GM10248 (cell line): ENCODE measurements at regions not wholly inside any gene's neighbourhood (a gene's known extent, or its start where the extent isn't known, plus 50 kb on each side); places are given as distances from the start of the nearest gene placed in this dataset.

Experiments used
- CTCF ChIA-PET: fragments of 300-600 bp; sonication (Branson Sonifier 250); formaldehyde crosslinking; extraction: SDS; loops from one replicate; lab custom pipeline; 2021; ENCODE audit warnings: antibody characterized with exemption; lab: Yijun Ruan, JAX
- POLR2A ChIA-PET: fragments of 350-650 bp; sonication (Branson Sonifier 250); formaldehyde crosslinking; extraction: SDS; loops from one replicate; lab custom pipeline; 2020; ENCODE audit warnings: antibody characterized with exemption; lab: Yijun Ruan, JAX
- DNase-seq: peaks from one replicate; pipeline ENCODE4 v3.0.0; 2012; ENCODE audit errors: extremely low spot score
- TF ChIP-seq, protein P1 (sequence below): IDR thresholded peaks from 2 replicates; pipeline ENCODE4 v1.5.1; 2012; ENCODE audit warnings: mild to moderate bottlenecking, low read depth; ENCODE audit errors: extremely low read depth, missing control alignments, control extremely low read depth

DNA sequence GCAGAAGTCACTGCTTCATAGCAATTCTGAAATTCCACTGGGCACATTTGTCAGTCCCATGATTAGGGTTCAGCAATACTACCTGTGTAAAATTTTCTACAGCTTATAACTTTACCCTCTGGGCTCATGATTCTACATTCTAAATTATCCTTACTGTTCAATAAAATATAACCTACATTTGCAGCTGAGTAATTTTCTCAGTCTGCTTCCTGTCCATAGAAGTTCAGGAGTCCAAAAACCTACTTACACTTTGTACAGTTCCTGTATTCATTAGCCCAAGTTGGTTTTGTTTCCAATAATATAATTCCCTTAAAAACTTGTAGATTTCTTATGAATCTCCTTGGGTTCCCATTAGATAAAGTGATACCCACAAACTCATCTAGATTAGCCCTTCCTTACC is 295.3 kb downstream of the SP3 start:
- DNase-seq, result no peak
- TF ChIP-seq, protein P1, sequence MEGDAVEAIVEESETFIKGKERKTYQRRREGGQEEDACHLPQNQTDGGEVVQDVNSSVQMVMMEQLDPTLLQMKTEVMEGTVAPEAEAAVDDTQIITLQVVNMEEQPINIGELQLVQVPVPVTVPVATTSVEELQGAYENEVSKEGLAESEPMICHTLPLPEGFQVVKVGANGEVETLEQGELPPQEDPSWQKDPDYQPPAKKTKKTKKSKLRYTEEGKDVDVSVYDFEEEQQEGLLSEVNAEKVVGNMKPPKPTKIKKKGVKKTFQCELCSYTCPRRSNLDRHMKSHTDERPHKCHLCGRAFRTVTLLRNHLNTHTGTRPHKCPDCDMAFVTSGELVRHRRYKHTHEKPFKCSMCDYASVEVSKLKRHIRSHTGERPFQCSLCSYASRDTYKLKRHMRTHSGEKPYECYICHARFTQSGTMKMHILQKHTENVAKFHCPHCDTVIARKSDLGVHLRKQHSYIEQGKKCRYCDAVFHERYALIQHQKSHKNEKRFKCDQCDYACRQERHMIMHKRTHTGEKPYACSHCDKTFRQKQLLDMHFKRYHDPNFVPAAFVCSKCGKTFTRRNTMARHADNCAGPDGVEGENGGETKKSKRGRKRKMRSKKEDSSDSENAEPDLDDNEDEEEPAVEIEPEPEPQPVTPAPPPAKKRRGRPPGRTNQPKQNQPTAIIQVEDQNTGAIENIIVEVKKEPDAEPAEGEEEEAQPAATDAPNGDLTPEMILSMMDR, result no peak
- ChIA-PET CTCF (interaction anchor here (1.2 kb wide), 1 partner anchor 9 kb away, joined by 3 read pairs; no protein-coding TSS in a partner anchor), POLR2A (no interaction called here)

DNA sequence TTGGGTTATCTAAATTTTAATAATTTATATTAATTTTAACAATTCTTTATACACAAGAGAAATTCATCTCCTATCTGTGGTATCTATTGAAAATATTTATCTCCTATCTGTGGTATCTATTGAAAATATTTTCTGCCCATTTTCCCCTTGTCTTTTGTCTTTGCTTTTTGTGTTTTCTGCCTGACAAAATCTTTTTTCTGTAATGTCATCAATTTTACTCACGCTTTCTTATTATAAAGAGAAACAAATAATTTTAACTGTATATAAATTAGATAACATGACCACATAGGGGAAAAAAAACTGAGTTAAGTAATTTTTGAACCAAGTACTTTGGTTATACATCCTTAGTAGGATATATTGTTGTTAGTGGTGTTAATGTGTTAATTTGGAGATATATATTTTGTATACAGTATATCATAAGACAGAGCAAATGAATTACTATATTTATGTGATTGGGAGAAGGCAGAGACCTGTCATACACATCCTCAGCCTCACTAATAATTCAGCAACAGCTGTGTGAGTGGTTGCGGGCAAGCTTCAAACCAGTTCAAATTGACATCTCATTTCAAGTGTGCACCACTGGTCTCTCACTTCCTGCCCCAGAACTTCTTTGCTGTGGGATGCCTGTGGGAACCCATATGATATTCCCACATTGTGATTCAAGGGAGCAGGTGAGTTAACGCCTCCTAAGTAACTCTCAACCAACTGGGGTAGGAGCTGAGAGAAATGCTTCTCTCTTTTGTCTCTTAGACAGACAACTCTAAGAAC is 292.4 kb downstream of the SP3 start:
- no peak for DNase-seq
- ChIA-PET CTCF (no interaction called here), POLR2A (no interaction called here)
- TF ChIP-seq, protein P1, result no peak

DNA sequence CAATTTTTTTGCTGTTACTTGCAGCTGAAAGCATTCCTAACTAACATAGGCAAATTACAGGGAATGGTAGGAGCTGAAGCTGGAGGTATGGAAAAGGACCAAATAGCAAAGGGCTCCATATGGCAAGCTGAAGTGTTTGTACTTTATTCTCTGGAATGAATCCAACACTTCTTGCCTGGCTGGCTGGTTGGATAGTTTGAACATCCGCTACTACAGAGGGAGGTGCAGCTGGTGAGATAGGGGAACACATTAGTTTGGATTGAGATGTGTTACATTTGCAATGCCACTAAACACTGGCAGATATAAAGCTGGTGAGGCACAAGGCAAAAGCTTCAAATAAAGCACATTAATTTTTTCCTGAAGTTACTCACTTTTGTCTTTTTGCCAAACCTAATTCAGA is 291.5 kb downstream of the SP3 start:
- POLR2A ChIA-PET, result no interaction called here
- TF ChIP-seq, protein P1, result no peak
- no peak for DNase-seq
- CTCF ChIA-PET, result no interaction called here

- no peak for DNase-seq
- ChIA-PET POLR2A (no interaction called here), CTCF (interaction anchor here (1.5 to 2.7 kb wide), 2 partner anchors 9 to 13 kb away, joined by 3 to 10 read pairs; no protein-coding TSS in a partner anchor)
- TF ChIP-seq, protein P1, result no peak
Observed at GRCh38 chr2:173676647-173677046, 288.5 kb downstream of the SP3 start.

- POLR2A ChIA-PET, result no interaction called here
- TF ChIP-seq, protein P1, result no peak
- CTCF ChIA-PET, result interaction anchor here (1.6 kb wide), 1 partner anchor 13 kb away, joined by 4 read pairs; no protein-coding TSS in a partner anchor
- DNase-seq, result no peak
Observed at GRCh38 chr2:173678186-173678585, 287.0 kb downstream of the SP3 start.

DNA sequence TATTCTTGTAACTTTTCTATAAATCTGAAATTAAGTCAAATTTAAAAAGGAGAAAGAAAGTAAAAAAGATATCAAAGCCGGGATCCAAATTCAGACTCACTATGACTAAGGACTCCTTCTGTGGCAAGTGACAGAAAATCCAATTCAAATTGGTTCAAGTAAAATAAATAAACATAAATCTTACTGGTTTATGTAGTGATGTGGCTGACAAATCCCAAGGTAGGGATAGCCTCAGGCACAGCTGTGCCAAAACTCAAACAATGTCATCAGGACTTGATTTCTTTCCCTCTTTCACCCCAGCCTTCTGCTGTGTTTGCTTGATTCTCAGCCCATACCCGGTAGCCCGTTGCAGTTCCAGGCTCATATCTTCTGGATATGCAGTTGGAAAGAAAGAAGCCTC is 284.6 kb downstream of the SP3 start:
- CTCF ChIA-PET, result no interaction called here
- POLR2A ChIA-PET, result no interaction called here
- TF ChIP-seq, protein P1, result no peak
- DNase-seq, result no peak
